Keratinocyte (primary cell): ENCODE measurements at regions not wholly inside any gene's neighbourhood (a gene's known extent, or its start where the extent isn't known, plus 50 kb on each side); places are given as distances from the start of the nearest gene placed in this dataset.

ENCODE experiments used
- DNase-seq: peaks from one replicate; pipeline ENCODE4 v3.0.0-alpha.2; 2011; ENCODE audit warnings: low read depth, missing footprints, low spot score
- FAIRE-seq: peaks from 2 replicates; lab custom pipeline; 2011; peaks lifted over from hg19 to GRCh38; lab: Jason Lieb, UNC
- H2AFZ ChIP-seq: 2 replicates; pipeline ENCODE4 v1.6.0; 2012; ENCODE audit warnings: low read length, control low read depth, inconsistent platforms; ENCODE audit not compliant: control insufficient read depth
- H3K27ac ChIP-seq: 2 replicates; pipeline ENCODE4 v1.5.1; 2011; ENCODE audit warnings: low read length; ENCODE audit not compliant: control insufficient read depth, insufficient read depth
- H3K27me3 ChIP-seq: 3 replicates; pipeline ENCODE4 v1.6.0; 2011; ENCODE audit warnings: low read length; ENCODE audit not compliant: control insufficient read depth, insufficient read depth; ENCODE audit errors: extremely low read depth
- H3K36me3 ChIP-seq, 2 experiments: 2 replicates in 1 of 2; 3 replicates in 1 of 2; pipeline ENCODE4 v1.5.1; 2011; ENCODE audit warnings: low read length in 2 of 2, mild to moderate bottlenecking in 1 of 2; ENCODE audit not compliant: control insufficient read depth in 2 of 2, insufficient read depth in 2 of 2; ENCODE audit errors: extremely low read depth in 1 of 2
- H3K4me1 ChIP-seq: 3 replicates; pipeline ENCODE4 v1.5.1; 2011; ENCODE audit warnings: low read length; ENCODE audit not compliant: control insufficient read depth, insufficient read depth; ENCODE audit errors: extremely low read depth
- H3K4me2 ChIP-seq: 3 replicates; pipeline ENCODE4 v1.6.0; 2011; ENCODE audit warnings: low read depth, low read length; ENCODE audit not compliant: control insufficient read depth, insufficient read depth; ENCODE audit errors: extremely low read depth
- H3K4me3 ChIP-seq, 3 experiments: fragments of 200-600 bp in 1 of 3; sonication (generic) in 1 of 3; 2 replicates in 2 of 3; 3 replicates in 1 of 3; pipeline ENCODE4 v1.5.1; 2011 to 2016; ENCODE audit warnings: low read length in 3 of 3, mild to moderate bottlenecking in 3 of 3, control low read depth in 2 of 3, inconsistent platforms in 1 of 3, low read depth in 1 of 3, mixed read lengths in 1 of 3, mixed run types in 1 of 3, moderate library complexity in 1 of 3; ENCODE audit not compliant: control insufficient read depth in 2 of 3, insufficient read depth in 2 of 3; ENCODE audit errors: extremely low read depth in 1 of 3
- H3K79me2 ChIP-seq: 2 replicates; pipeline ENCODE4 v1.6.0; 2012; ENCODE audit warnings: low read length; ENCODE audit not compliant: control insufficient read depth, insufficient read depth
- H3K9ac ChIP-seq: 3 replicates; pipeline ENCODE4 v1.6.0; 2011; ENCODE audit warnings: low read length; ENCODE audit not compliant: control insufficient read depth, insufficient read depth; ENCODE audit errors: extremely low read depth
- H3K9me1 ChIP-seq: 3 replicates; pipeline ENCODE4 v1.6.0; 2011; ENCODE audit warnings: low read length; ENCODE audit not compliant: control insufficient read depth, insufficient read depth; ENCODE audit errors: extremely low read depth
- H3K9me3 ChIP-seq: 2 replicates; pipeline ENCODE4 v1.5.1; 2012; ENCODE audit warnings: low read depth, low read length; ENCODE audit not compliant: control insufficient read depth
- H4K20me1 ChIP-seq: 3 replicates; pipeline ENCODE4 v1.6.0; 2011; ENCODE audit warnings: low read length; ENCODE audit not compliant: control insufficient read depth, insufficient read depth; ENCODE audit errors: extremely low read depth
- EZH2 ChIP-seq: IDR thresholded peaks from one replicate; pipeline ENCODE4 v1.6.1; 2012; ENCODE audit warnings: inconsistent platforms, mild to moderate bottlenecking, low read length, moderate library complexity
- dilution Hi-C: fragments of 300-500 bp; cut with MboI; formaldehyde crosslinking; loops from one replicate; pipeline ENCODE4 v1.7.0; 2020; ENCODE audit warnings: low sequenced_read_pairs; ENCODE audit not compliant: extremely low pct_ligation_motif_present
- TF ChIP-seq, protein P1 (sequence below), 3 experiments: IDR thresholded peaks in 1 of 3; conservative IDR thresholded peaks in 1 of 3; optimal IDR thresholded peaks in 1 of 3; 2 replicates in 2 of 3; 3 replicates in 1 of 3; pipeline versions ENCODE3 to v1.5.1; 2011; ENCODE audit warnings: low read length in 3 of 3, mild to moderate bottlenecking in 3 of 3, moderate library complexity in 2 of 3, control low read depth in 1 of 3, inconsistent platforms in 1 of 3; ENCODE audit not compliant: insufficient read depth in 2 of 3; ENCODE audit errors: extremely low read depth in 1 of 3

DNA sequence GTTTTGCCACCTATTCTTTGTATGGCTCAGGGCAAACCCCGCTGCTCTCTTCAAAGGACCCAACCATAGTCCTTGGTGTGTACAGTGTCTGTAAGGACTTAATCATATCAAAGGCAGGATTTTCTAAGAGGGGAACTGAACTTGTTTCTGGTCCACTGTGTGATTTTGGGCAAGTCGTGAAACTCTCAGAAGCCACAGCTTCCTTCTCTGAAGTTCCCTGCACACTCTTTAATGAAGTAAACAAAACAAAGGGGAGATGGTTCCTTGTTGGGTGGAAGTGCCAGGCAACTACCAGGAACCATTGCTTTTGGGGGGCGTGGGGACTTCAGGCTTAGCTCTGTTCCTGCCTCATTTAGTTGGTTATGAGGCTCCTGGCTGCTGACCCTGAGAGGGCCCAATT, 152.4 kb downstream of the VRK1 start:
- Histone ChIP-seq H3K9ac (no peak overlapping the region), H3K27me3 (no peaks in the 10 kb centered on the region), H2AFZ (no peak overlapping the region), H3K36me3 (no peaks in the 10 kb centered on the region), H3K9me1 (no peaks in the 10 kb centered on the region), H3K79me2 (no peaks in the 10 kb centered on the region), H4K20me1 (no peaks in the 10 kb centered on the region), H3K27ac (no peak overlapping the region), H3K4me1 (no peaks in the 10 kb centered on the region), H3K4me2 (no peak overlapping the region), H3K4me3 (no peak overlapping the region), H3K9me3 (no peaks in the 10 kb centered on the region)
- dilution Hi-C loops, result no loop called here
- no peak for TF ChIP-seq EZH2
- TF ChIP-seq, protein P1, sequence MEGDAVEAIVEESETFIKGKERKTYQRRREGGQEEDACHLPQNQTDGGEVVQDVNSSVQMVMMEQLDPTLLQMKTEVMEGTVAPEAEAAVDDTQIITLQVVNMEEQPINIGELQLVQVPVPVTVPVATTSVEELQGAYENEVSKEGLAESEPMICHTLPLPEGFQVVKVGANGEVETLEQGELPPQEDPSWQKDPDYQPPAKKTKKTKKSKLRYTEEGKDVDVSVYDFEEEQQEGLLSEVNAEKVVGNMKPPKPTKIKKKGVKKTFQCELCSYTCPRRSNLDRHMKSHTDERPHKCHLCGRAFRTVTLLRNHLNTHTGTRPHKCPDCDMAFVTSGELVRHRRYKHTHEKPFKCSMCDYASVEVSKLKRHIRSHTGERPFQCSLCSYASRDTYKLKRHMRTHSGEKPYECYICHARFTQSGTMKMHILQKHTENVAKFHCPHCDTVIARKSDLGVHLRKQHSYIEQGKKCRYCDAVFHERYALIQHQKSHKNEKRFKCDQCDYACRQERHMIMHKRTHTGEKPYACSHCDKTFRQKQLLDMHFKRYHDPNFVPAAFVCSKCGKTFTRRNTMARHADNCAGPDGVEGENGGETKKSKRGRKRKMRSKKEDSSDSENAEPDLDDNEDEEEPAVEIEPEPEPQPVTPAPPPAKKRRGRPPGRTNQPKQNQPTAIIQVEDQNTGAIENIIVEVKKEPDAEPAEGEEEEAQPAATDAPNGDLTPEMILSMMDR (optimal IDR thresholded peaks at IDR 0.05 in 1 of 3, IDR thresholded peaks at IDR 0.05 in 1 of 3, conservative IDR thresholded peaks at IDR 0.05 in 1 of 3; ENCODE audit: extremely low read depth in 1 of 3, insufficient read depth in 2 of 3, low read length in 3 of 3), result no peak
- FAIRE-seq, result no peak
- DNase-seq, result no peak

DNA sequence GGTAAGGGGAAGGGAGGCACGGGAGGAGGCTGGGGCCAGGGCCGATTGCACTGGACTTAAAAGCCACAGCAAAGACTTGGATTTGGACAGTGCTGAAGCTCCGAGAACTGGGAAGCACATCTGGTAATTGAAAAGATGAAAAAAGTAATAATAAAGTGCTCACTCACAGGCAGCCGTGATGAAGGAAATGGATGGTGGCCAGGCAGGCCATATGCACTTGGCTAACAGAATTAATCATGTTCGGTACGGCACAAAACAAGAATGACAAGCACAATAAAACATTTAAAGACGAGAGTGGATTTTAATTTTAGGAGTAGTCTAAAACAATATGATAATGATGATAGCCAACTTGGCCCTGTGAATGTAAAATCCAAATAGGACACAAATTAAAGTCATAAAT, 154.3 kb downstream of the VRK1 start:
- dilution Hi-C loops, result no loop called here
- TF ChIP-seq EZH2, result no peak
- TF ChIP-seq, protein P1 (optimal IDR thresholded peaks at IDR 0.05 in 1 of 3, IDR thresholded peaks at IDR 0.05 in 1 of 3, conservative IDR thresholded peaks at IDR 0.05 in 1 of 3; ENCODE audit: extremely low read depth in 1 of 3, insufficient read depth in 2 of 3, low read length in 3 of 3), result no peak
- no peak for FAIRE-seq

More for the DNA sequence above, 154.3 kb downstream of the VRK1 start:
- Histone ChIP-seq H3K9ac (no peak overlapping the region), H3K9me1 (no peaks in the 10 kb centered on the region), H3K27ac (no peak overlapping the region), H2AFZ (no peak overlapping the region), H3K4me3 (no peak overlapping the region), H3K27me3 (no peaks in the 10 kb centered on the region), H3K36me3 (no peaks in the 10 kb centered on the region), H3K4me1 (no peaks in the 10 kb centered on the region), H3K9me3 (no peaks in the 10 kb centered on the region), H4K20me1 (no peaks in the 10 kb centered on the region), H3K79me2 (no peaks in the 10 kb centered on the region), H3K4me2 (no peak overlapping the region)
- DNase-seq, result no peak
